Liver (tissue), 8 donors: ENCODE measurements at regions not wholly inside any gene's neighbourhood (a gene's known extent, or its start where the extent isn't known, plus 50 kb on each side); places are given as distances from the start of the nearest gene placed in this dataset.

ENCODE experiments used
- DNase-seq: peaks from one replicate; pipeline ENCODE4 v3.0.0-alpha.2; 2017; ENCODE audit warnings: low spot score
- H3K27ac ChIP-seq, 2 donors: one replicate each; pipeline ENCODE4 v1.7.0; 2013; ENCODE audit warnings: inconsistent platforms in 2 of 2, low read length in 2 of 2, control low read depth in 1 of 2, low read depth in 1 of 2, mild to moderate bottlenecking in 1 of 2
- H3K27me3 ChIP-seq, 4 donors: one replicate each; pipeline versions ENCODE4 v1.6.1 to v1.7.0; 2013; ENCODE audit warnings: low read length in 3 of 4, inconsistent platforms in 1 of 4, mild to moderate bottlenecking in 1 of 4, moderate library complexity in 1 of 4; ENCODE audit not compliant: control insufficient read depth in 4 of 4, insufficient read depth in 4 of 4
- H3K36me3 ChIP-seq, 4 donors: one replicate each; pipeline versions ENCODE4 v1.6.1 to v1.7.0; 2013; ENCODE audit warnings: low read length in 3 of 4, mild to moderate bottlenecking in 3 of 4, low read depth in 1 of 4, moderate library complexity in 1 of 4; ENCODE audit not compliant: control insufficient read depth in 4 of 4, insufficient read depth in 3 of 4
- H3K4me1 ChIP-seq, 4 donors: one replicate each; pipeline versions ENCODE4 v1.6.1 to v1.7.0; 2013; ENCODE audit warnings: low read length in 3 of 4, mild to moderate bottlenecking in 3 of 4, moderate library complexity in 1 of 4; ENCODE audit not compliant: control insufficient read depth in 4 of 4, insufficient read depth in 4 of 4
- H3K4me3 ChIP-seq, 3 donors: one replicate each; pipeline versions ENCODE4 v1.6.1 to v1.7.0; 2013; ENCODE audit warnings: low read length in 3 of 3, control low read depth in 1 of 3, low read depth in 1 of 3, mild to moderate bottlenecking in 1 of 3
- H3K9ac ChIP-seq, 2 donors: one replicate each; pipeline ENCODE4 v1.7.0; 2013; ENCODE audit warnings: low read length in 2 of 2, mild to moderate bottlenecking in 2 of 2, moderate library complexity in 2 of 2, control low read depth in 1 of 2, low read depth in 1 of 2
- H3K9me3 ChIP-seq, 4 donors: one replicate each; pipeline versions ENCODE4 v1.6.1 to v1.7.0; 2013; ENCODE audit warnings: low read length in 3 of 4; ENCODE audit not compliant: control insufficient read depth in 4 of 4
- EGR1 ChIP-seq, 2 donors: IDR thresholded peaks; 2 replicates each; pipeline ENCODE4 v1.6.1; 2016 to 2018; ENCODE audit warnings: antibody characterized with exemption in 2 of 2, low read depth in 2 of 2
- FOXA1 ChIP-seq: IDR thresholded peaks from 2 replicates; pipeline ENCODE4 v1.6.1; 2016; ENCODE audit warnings: antibody characterized with exemption
- FOXA2 ChIP-seq: IDR thresholded peaks from 2 replicates; pipeline ENCODE4 v1.6.1; 2016; ENCODE audit warnings: antibody characterized with exemption
- GABPA ChIP-seq, 2 donors: IDR thresholded peaks in 1 of 2; conservative IDR thresholded peaks in 1 of 2; 2 replicates each; pipeline ENCODE4 v1.6.1; 2016; ENCODE audit warnings: antibody characterized with exemption in 2 of 2, mild to moderate bottlenecking in 1 of 2, moderate library complexity in 1 of 2
- HNF4A ChIP-seq, 2 donors: conservative IDR thresholded peaks; 2 replicates each; pipeline ENCODE4 v1.6.1; 2016; ENCODE audit warnings: antibody characterized with exemption in 2 of 2, mild to moderate bottlenecking in 2 of 2
- HNF4G ChIP-seq: IDR thresholded peaks from 2 replicates; pipeline ENCODE4 v1.6.1; 2016; ENCODE audit warnings: antibody characterized with exemption
- JUND ChIP-seq, 2 donors: IDR thresholded peaks; 2 replicates each; pipeline ENCODE4 v1.6.1; 2016; ENCODE audit warnings: antibody characterized with exemption in 2 of 2
- NR2F2 ChIP-seq: IDR thresholded peaks from 2 replicates; pipeline ENCODE4 v1.6.1; 2016; ENCODE audit warnings: antibody characterized with exemption
- SP1 ChIP-seq: IDR thresholded peaks from 2 replicates; pipeline ENCODE4 v1.6.1; 2018; ENCODE audit warnings: antibody characterized with exemption, mild to moderate bottlenecking
- TAF1 ChIP-seq: conservative IDR thresholded peaks from 2 replicates; pipeline ENCODE4 v1.6.1; 2016; ENCODE audit warnings: antibody characterized with exemption, mild to moderate bottlenecking
- WGBS: extraction: QIAGEN DNeasy Blood & Tissue Kit; methylation state at CpG from one replicate; pipeline ENCODE4 v1.1.7; 2013; 5-methylcytosine and 5-hydroxymethylcytosine counted together
- TF ChIP-seq, protein P1 (sequence below): fragments of 150-350 bp; IDR thresholded peaks from 2 replicates; pipeline ENCODE4 v1.5.1; 2017; ENCODE audit warnings: improper control_type of control experiment, low read depth, low read length; ENCODE audit not compliant: missing input control
- TF ChIP-seq, protein P2 (sequence below): IDR thresholded peaks from 2 replicates; pipeline ENCODE4 v1.6.1; 2016; ENCODE audit warnings: antibody characterized with exemption
- TF ChIP-seq, protein P3 (sequence below): IDR thresholded peaks from 2 replicates; pipeline ENCODE4 v1.6.1; 2016; ENCODE audit warnings: antibody characterized with exemption
- TF ChIP-seq, protein P4 (sequence below): IDR thresholded peaks from 2 replicates; pipeline ENCODE4 v1.6.1; 2016; ENCODE audit warnings: antibody characterized with exemption, mild to moderate bottlenecking
- donor health status: healthy.
- donor health status: healthy.
- donor health status: healthy.
- donor health status: healthy.
- donor health status: healthy.

DNA sequence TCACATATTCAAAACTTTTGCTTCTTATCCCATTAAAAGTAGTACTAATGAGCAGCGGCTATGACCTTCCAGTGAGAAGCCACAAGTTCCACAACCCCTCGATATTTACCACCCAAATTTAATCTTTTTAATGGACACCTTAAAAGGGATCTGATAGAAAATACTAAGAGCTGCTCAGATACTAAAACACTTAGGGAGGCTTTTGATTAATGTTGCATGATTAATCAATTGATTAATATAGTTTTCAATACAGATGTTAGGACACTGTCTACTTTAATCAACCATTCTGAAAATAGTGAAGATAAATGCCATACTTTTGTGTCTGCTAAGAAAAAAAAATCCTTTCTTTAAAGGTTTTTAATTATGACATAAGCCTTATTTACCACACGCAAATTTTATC, 1312.8 kb upstream of the ACVR2A start:
- Histone ChIP-seq H3K9me3 (no peaks in the 10 kb centered on the region), H3K27ac (no peak overlapping the region), H3K36me3 (no peaks in the 10 kb centered on the region), H3K4me3 (no peak overlapping the region), H3K4me1 (no peaks in the 10 kb centered on the region), H3K27me3 (no peaks in the 10 kb centered on the region), H3K9ac (no peak overlapping the region)
- TF ChIP-seq, protein P1, sequence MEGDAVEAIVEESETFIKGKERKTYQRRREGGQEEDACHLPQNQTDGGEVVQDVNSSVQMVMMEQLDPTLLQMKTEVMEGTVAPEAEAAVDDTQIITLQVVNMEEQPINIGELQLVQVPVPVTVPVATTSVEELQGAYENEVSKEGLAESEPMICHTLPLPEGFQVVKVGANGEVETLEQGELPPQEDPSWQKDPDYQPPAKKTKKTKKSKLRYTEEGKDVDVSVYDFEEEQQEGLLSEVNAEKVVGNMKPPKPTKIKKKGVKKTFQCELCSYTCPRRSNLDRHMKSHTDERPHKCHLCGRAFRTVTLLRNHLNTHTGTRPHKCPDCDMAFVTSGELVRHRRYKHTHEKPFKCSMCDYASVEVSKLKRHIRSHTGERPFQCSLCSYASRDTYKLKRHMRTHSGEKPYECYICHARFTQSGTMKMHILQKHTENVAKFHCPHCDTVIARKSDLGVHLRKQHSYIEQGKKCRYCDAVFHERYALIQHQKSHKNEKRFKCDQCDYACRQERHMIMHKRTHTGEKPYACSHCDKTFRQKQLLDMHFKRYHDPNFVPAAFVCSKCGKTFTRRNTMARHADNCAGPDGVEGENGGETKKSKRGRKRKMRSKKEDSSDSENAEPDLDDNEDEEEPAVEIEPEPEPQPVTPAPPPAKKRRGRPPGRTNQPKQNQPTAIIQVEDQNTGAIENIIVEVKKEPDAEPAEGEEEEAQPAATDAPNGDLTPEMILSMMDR, result no peak
- DNase-seq, result no peak
- WGBS, result 89% methylated on average over 3 of the region's 3 CpGs

DNA sequence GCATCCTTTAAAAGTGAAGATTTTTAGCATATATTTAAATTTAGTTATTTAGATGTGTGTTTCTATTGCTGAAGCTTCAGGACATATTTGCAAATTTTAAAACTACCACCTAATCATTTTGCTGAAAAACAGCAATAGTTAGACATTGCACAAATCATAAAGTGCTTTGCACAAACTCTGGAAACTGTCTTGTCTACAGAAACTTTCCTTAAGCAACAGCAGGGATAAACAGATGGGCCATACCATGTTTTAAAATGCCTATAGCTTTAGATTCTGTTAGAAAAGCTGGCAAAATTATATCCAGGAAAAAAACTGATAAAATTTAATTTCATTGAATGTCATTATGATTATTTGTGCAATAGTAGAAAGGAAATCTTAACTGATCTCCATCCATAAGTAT, 1313.9 kb upstream of the ACVR2A start:
- no peaks in the 10 kb centered on the region for H3K4me1 ChIP-seq
- no peaks in the 10 kb centered on the region for H3K9me3 ChIP-seq
- TF ChIP-seq, protein P2, sequence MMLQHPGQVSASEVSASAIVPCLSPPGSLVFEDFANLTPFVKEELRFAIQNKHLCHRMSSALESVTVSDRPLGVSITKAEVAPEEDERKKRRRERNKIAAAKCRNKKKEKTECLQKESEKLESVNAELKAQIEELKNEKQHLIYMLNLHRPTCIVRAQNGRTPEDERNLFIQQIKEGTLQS, result no peak
- TF ChIP-seq NR2F2 (no peak), FOXA2 (no peak), HNF4A (conservative IDR thresholded peaks at IDR 0.05) (no peak), EGR1 (IDR thresholded peaks at IDR 0.05; ENCODE audit: low read depth in 2 of 2) (no peak)
- TF ChIP-seq, protein P3, sequence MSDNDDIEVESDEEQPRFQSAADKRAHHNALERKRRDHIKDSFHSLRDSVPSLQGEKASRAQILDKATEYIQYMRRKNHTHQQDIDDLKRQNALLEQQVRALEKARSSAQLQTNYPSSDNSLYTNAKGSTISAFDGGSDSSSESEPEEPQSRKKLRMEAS, result no peak
- H3K9ac ChIP-seq, result no peak overlapping the region
- no peaks in the 10 kb centered on the region for H3K27me3 ChIP-seq
- no peaks in the 10 kb centered on the region for H3K36me3 ChIP-seq
- DNase-seq, result no peak
- H3K27ac ChIP-seq, result no peak overlapping the region
- H3K4me3 ChIP-seq, result no peak overlapping the region

DNA sequence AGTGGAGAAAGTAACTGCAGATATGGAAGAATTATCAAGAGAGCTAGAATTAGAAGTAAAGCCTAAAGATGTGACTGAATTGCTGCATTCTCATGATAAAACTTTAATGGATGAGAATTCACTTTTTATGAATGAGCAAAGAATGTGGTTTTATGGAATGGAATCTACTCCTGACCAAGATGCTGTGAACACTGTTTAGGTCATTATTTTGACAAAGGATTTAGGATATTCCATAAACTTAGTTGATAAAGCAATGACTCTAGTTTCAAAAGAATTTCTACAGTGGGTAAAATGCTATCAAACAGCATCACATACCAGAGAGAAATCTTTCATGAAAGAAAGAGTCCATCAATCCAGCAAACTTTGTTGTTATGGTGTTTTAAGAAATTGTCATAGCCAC, 1317.7 kb upstream of the ACVR2A start:
- H3K4me3 ChIP-seq, result no peak overlapping the region
- no peaks in the 10 kb centered on the region for H3K4me1 ChIP-seq
- H3K36me3 ChIP-seq, result no peaks in the 10 kb centered on the region
- DNase-seq, result no peak
- TF ChIP-seq HNF4A (conservative IDR thresholded peaks at IDR 0.05) (no peak), HNF4G (no peak), FOXA1 (no peak), NR2F2 (no peak), SP1 (no peak), TAF1 (no peak), JUND (IDR thresholded peaks at IDR 0.05) (no peak), GABPA (IDR thresholded peaks at IDR 0.05 in 1 of 2, conservative IDR thresholded peaks at IDR 0.05 in 1 of 2) (no peak)
- TF ChIP-seq, protein P1, result no peak
- TF ChIP-seq, protein P3, result no peak
- TF ChIP-seq, protein P4, sequence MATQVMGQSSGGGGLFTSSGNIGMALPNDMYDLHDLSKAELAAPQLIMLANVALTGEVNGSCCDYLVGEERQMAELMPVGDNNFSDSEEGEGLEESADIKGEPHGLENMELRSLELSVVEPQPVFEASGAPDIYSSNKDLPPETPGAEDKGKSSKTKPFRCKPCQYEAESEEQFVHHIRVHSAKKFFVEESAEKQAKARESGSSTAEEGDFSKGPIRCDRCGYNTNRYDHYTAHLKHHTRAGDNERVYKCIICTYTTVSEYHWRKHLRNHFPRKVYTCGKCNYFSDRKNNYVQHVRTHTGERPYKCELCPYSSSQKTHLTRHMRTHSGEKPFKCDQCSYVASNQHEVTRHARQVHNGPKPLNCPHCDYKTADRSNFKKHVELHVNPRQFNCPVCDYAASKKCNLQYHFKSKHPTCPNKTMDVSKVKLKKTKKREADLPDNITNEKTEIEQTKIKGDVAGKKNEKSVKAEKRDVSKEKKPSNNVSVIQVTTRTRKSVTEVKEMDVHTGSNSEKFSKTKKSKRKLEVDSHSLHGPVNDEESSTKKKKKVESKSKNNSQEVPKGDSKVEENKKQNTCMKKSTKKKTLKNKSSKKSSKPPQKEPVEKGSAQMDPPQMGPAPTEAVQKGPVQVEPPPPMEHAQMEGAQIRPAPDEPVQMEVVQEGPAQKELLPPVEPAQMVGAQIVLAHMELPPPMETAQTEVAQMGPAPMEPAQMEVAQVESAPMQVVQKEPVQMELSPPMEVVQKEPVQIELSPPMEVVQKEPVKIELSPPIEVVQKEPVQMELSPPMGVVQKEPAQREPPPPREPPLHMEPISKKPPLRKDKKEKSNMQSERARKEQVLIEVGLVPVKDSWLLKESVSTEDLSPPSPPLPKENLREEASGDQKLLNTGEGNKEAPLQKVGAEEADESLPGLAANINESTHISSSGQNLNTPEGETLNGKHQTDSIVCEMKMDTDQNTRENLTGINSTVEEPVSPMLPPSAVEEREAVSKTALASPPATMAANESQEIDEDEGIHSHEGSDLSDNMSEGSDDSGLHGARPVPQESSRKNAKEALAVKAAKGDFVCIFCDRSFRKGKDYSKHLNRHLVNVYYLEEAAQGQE, result no peak
- H3K27me3 ChIP-seq, result no peaks in the 10 kb centered on the region
- H3K27ac ChIP-seq, result no peak overlapping the region
- no peaks in the 10 kb centered on the region for H3K9me3 ChIP-seq
- no peak overlapping the region for H3K9ac ChIP-seq
